GM23338 (cell line): ENCODE measurements at regions not wholly inside any gene's neighbourhood (a gene's known extent, or its start where the extent isn't known, plus 50 kb on each side); places are given as distances from the start of the nearest gene placed in this dataset.

Experiments used
- ATAC-seq: fragments of 200-7000 bp; cut with Tn5 transposase; 3 replicates; pipeline ENCODE4 v1.9.1; 2020
- DNase-seq: peaks from one replicate; pipeline ENCODE4 v3.0.0-alpha.2; 2015; ENCODE audit warnings: low spot score
- H2AFZ ChIP-seq: fragments of 200-600 bp; sonication (generic); 2 replicates; pipeline ENCODE4 v1.8.0; 2016; ENCODE audit warnings: antibody characterized with exemption, mild to moderate bottlenecking, moderate library complexity
- H3F3A ChIP-seq: fragments of 200-600 bp; sonication (generic); replicated peaks from 2 replicates; pipeline ENCODE4 v1.8.0; 2017; ENCODE audit warnings: antibody characterized with exemption, mixed run types, low read depth
- H3K27ac ChIP-seq: fragments of 200-600 bp; sonication (generic); 2 replicates; pipeline ENCODE4 v1.6.1; 2016; ENCODE audit warnings: low read depth
- H3K27me3 ChIP-seq: fragments of 200-600 bp; sonication (generic); 2 replicates; pipeline ENCODE4 v1.8.0; 2016; ENCODE audit warnings: mild to moderate bottlenecking, mixed run types, moderate library complexity; ENCODE audit not compliant: insufficient read depth
- H3K36me3 ChIP-seq: fragments of 200-600 bp; sonication (generic); 2 replicates; pipeline ENCODE4 v1.8.0; 2016; ENCODE audit warnings: mild to moderate bottlenecking; ENCODE audit not compliant: insufficient read depth
- H3K4me1 ChIP-seq: fragments of 200-600 bp; sonication (generic); 2 replicates; pipeline ENCODE4 v1.8.0; 2016; ENCODE audit warnings: mild to moderate bottlenecking, moderate library complexity; ENCODE audit not compliant: insufficient read depth
- H3K4me2 ChIP-seq: fragments of 200-600 bp; sonication (generic); 2 replicates; pipeline ENCODE4 v1.7.1; 2017; ENCODE audit warnings: mixed run types
- H3K4me3 ChIP-seq: fragments of 200-600 bp; sonication (generic); 2 replicates; pipeline ENCODE4 v1.6.1; 2016; ENCODE audit warnings: mixed run types
- H3K79me2 ChIP-seq: fragments of 200-600 bp; sonication (generic); replicated peaks from 2 replicates; pipeline ENCODE4 v1.8.0; 2017; ENCODE audit warnings: mild to moderate bottlenecking; ENCODE audit not compliant: insufficient read depth
- H3K9me2 ChIP-seq: fragments of 200-600 bp; sonication (generic); 2 replicates; pipeline ENCODE4 v1.8.0; 2017; ENCODE audit not compliant: insufficient read depth
- H4K20me1 ChIP-seq: fragments of 200-600 bp; sonication (generic); replicated peaks from 2 replicates; pipeline ENCODE4 v1.8.0; 2017; ENCODE audit warnings: mild to moderate bottlenecking; ENCODE audit not compliant: insufficient read depth
- H3K27ac Mint-ChIP-seq: 2 replicates; pipeline ENCODE4 v1.8.0; 2020; ENCODE audit warnings: inconsistent platforms, mild to moderate bottlenecking, moderate library complexity, mixed read lengths
- H3K27me3 Mint-ChIP-seq: 3 replicates; pipeline ENCODE4 v1.8.0; 2022; ENCODE audit warnings: low read depth, mild to moderate bottlenecking, moderate library complexity, mixed read lengths, inconsistent platforms; ENCODE audit not compliant: insufficient read depth, poor library complexity
- H3K36me3 Mint-ChIP-seq: 3 replicates; pipeline ENCODE4 v1.8.0; 2021; ENCODE audit warnings: low read depth, mild to moderate bottlenecking, inconsistent platforms, moderate library complexity, mixed read lengths
- H3K4me1 Mint-ChIP-seq: 3 replicates; pipeline ENCODE4 v1.8.0; 2020; ENCODE audit warnings: mild to moderate bottlenecking, inconsistent platforms, mixed read lengths
- H3K4me3 Mint-ChIP-seq: 3 replicates; pipeline ENCODE4 v1.8.0; 2021; ENCODE audit warnings: moderate library complexity, mild to moderate bottlenecking, inconsistent platforms, mixed read lengths
- H3K9me3 Mint-ChIP-seq: 3 replicates; pipeline ENCODE4 v1.8.0; 2020; ENCODE audit warnings: moderate library complexity, mild to moderate bottlenecking, inconsistent platforms, mixed read lengths
- CREB1 ChIP-seq: fragments of 250-450 bp; sonication (Bioruptor Pico); IDR thresholded peaks from 2 replicates; pipeline ENCODE4 v1.5.0; 2020; ENCODE audit warnings: low read depth, mild to moderate bottlenecking, moderate library complexity
- EZH2 ChIP-seq: fragments of 200-600 bp; sonication (generic); IDR thresholded peaks from one replicate; pipeline ENCODE4 v1.8.0; 2017; ENCODE audit warnings: antibody characterized with exemption, mild to moderate bottlenecking, low read depth; ENCODE audit not compliant: unreplicated experiment
- EZH2phosphoT487 ChIP-seq: fragments of 200-600 bp; sonication (generic); IDR thresholded peaks from one replicate; pipeline ENCODE4 v1.8.1; 2018; ENCODE audit warnings: antibody characterized with exemption; ENCODE audit not compliant: unreplicated experiment
- JUNB ChIP-seq: IDR thresholded peaks from one replicate; pipeline ENCODE4 v1.6.1; 2016; ENCODE audit warnings: antibody characterized with exemption; ENCODE audit not compliant: unreplicated experiment
- NANOG ChIP-seq: IDR thresholded peaks from 2 replicates; pipeline ENCODE4 v1.6.1; 2016; ENCODE audit warnings: antibody characterized with exemption, borderline replicate concordance
- POLR2AphosphoS5 ChIP-seq: IDR thresholded peaks from 2 replicates; pipeline ENCODE4 v1.6.1; 2016; ENCODE audit warnings: antibody characterized with exemption, low read depth
- STAT1 ChIP-seq: IDR thresholded peaks from one replicate; pipeline ENCODE4 v1.6.1; 2016; ENCODE audit warnings: antibody characterized with exemption; ENCODE audit not compliant: unreplicated experiment
- ZNF114 ChIP-seq: fragments of 250-450 bp; sonication (Bioruptor Pico); IDR thresholded peaks from 2 replicates; pipeline ENCODE4 v1.5.0; 2020; ENCODE audit warnings: mild to moderate bottlenecking, moderate library complexity
- ZNF331 ChIP-seq: fragments of 250-450 bp; sonication (Bioruptor Pico); IDR thresholded peaks from 2 replicates; pipeline ENCODE4 v1.5.0; 2020; ENCODE audit warnings: low read depth, mild to moderate bottlenecking, moderate library complexity
- TF ChIP-seq, protein P1 (sequence below): fragments of 250-450 bp; sonication (Bioruptor Pico); IDR thresholded peaks from 2 replicates; pipeline ENCODE4 v1.5.0; 2020; ENCODE audit warnings: mild to moderate bottlenecking, moderate library complexity
- TF ChIP-seq, protein P2 (sequence below), 2 experiments: fragments of 200-600 bp in 1 of 2; sonication (generic) in 1 of 2; conservative IDR thresholded peaks; 2 replicates each; pipeline versions ENCODE4 v1.5.1 to v1.6.1; 2016 to 2017; ENCODE audit warnings: antibody characterized with exemption in 2 of 2, low read depth in 2 of 2, mild to moderate bottlenecking in 2 of 2, moderate library complexity in 1 of 2
- TF ChIP-seq, protein P3 (sequence below): IDR thresholded peaks from one replicate; pipeline ENCODE4 v1.6.1; 2018; ENCODE audit warnings: antibody characterized with exemption; ENCODE audit not compliant: unreplicated experiment
- TF ChIP-seq, protein P4 (sequence below): IDR thresholded peaks from 2 replicates; pipeline ENCODE4 v1.6.1; 2016; ENCODE audit warnings: antibody characterized with exemption

DNA sequence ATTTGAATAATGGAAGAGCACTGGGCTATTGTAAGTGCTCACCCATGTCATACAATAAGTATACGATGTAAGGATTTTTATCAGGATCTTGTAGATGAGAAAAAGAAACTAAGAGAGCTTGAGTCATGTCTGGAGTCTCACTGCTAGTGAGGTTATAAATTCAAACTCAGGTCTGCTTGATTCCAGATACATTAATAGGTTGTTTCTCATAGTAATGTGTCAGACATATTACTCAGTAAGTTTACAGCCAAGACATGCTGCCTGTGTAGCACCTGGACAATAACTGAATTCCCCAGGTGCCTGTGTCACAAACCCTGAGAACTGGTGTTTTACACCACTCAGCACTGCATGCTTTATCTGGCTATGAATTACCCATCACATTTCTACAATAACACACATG is 216.9 kb upstream of the LRP1B start:
- Histone ChIP-seq H3K27ac (no peak overlapping the region), H2AFZ (no peak overlapping the region), H3K4me3 (no peak overlapping the region), H4K20me1 (no peaks in the 10 kb centered on the region), H3F3A (no peaks in the 10 kb centered on the region), H3K9me2 (no peaks in the 10 kb centered on the region; the same call in 1 of the 2 replicates), H3K79me2 (no peaks in the 10 kb centered on the region), H3K4me1 (no peaks in the 10 kb centered on the region), H3K36me3 (no peaks in the 10 kb centered on the region), H3K27me3 (no peaks in the 10 kb centered on the region), H3K4me2 (no peak overlapping the region)
- H3K4me3 Mint-ChIP-seq: no peak overlapping the region
- DNase-seq (no peak), ATAC-seq (no peak)
- H3K36me3 Mint-ChIP-seq: no peaks in the 10 kb centered on the region
- no peak overlapping the region for H3K27ac Mint-ChIP-seq
- H3K4me1 Mint-ChIP-seq: no peaks in the 10 kb centered on the region
- H3K9me3 Mint-ChIP-seq: no peaks in the 10 kb centered on the region
- peaks cover 1% of the 10 kb centered on the region for H3K27me3 Mint-ChIP-seq
- TF ChIP-seq ZNF331 (CRISPR knock-in tag) (no peak), POLR2AphosphoS5 (no peak), EZH2phosphoT487 (no peak), JUNB (no peak), EZH2 (no peak), STAT1 (no peak), NANOG (no peak), CREB1 (CRISPR knock-in tag) (no peak), ZNF114 (CRISPR knock-in tag) (no peak)
- TF ChIP-seq, protein P1, sequence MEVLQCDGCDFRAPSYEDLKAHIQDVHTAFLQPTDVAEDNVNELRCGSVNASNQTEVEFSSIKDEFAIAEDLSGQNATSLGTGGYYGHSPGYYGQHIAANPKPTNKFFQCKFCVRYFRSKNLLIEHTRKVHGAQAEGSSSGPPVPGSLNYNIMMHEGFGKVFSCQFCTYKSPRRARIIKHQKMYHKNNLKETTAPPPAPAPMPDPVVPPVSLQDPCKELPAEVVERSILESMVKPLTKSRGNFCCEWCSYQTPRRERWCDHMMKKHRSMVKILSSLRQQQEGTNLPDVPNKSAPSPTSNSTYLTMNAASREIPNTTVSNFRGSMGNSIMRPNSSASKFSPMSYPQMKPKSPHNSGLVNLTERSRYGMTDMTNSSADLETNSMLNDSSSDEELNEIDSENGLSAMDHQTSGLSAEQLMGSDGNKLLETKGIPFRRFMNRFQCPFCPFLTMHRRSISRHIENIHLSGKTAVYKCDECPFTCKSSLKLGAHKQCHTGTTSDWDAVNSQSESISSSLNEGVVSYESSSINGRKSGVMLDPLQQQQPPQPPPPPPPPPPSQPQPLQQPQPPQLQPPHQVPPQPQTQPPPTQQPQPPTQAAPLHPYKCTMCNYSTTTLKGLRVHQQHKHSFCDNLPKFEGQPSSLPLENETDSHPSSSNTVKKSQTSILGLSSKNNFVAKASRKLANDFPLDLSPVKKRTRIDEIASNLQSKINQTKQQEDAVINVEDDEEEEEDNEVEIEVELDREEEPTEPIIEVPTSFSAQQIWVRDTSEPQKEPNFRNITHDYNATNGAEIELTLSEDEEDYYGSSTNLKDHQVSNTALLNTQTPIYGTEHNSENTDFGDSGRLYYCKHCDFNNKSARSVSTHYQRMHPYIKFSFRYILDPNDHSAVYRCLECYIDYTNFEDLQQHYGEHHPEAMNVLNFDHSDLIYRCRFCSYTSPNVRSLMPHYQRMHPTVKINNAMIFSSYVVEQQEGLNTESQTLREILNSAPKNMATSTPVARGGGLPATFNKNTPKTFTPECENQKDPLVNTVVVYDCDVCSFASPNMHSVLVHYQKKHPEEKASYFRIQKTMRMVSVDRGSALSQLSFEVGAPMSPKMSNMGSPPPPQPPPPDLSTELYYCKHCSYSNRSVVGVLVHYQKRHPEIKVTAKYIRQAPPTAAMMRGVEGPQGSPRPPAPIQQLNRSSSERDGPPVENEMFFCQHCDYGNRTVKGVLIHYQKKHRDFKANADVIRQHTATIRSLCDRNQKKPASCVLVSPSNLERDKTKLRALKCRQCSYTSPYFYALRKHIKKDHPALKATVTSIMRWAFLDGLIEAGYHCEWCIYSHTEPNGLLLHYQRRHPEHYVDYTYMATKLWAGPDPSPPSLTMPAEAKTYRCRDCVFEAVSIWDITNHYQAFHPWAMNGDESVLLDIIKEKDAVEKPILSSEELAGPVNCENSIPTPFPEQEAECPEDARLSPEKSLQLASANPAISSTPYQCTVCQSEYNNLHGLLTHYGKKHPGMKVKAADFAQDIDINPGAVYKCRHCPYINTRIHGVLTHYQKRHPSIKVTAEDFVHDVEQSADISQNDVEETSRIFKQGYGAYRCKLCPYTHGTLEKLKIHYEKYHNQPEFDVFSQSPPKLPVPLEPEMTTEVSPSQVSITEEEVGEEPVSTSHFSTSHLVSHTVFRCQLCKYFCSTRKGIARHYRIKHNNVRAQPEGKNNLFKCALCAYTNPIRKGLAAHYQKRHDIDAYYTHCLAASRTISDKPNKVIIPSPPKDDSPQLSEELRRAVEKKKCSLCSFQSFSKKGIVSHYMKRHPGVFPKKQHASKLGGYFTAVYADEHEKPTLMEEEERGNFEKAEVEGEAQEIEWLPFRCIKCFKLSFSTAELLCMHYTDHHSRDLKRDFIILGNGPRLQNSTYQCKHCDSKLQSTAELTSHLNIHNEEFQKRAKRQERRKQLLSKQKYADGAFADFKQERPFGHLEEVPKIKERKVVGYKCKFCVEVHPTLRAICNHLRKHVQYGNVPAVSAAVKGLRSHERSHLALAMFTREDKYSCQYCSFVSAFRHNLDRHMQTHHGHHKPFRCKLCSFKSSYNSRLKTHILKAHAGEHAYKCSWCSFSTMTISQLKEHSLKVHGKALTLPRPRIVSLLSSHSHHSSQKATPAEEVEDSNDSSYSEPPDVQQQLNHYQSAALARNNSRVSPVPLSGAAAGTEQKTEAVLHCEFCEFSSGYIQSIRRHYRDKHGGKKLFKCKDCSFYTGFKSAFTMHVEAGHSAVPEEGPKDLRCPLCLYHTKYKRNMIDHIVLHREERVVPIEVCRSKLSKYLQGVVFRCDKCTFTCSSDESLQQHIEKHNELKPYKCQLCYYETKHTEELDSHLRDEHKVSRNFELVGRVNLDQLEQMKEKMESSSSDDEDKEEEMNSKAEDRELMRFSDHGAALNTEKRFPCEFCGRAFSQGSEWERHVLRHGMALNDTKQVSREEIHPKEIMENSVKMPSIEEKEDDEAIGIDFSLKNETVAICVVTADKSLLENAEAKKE: no peak
- TF ChIP-seq, protein P2, sequence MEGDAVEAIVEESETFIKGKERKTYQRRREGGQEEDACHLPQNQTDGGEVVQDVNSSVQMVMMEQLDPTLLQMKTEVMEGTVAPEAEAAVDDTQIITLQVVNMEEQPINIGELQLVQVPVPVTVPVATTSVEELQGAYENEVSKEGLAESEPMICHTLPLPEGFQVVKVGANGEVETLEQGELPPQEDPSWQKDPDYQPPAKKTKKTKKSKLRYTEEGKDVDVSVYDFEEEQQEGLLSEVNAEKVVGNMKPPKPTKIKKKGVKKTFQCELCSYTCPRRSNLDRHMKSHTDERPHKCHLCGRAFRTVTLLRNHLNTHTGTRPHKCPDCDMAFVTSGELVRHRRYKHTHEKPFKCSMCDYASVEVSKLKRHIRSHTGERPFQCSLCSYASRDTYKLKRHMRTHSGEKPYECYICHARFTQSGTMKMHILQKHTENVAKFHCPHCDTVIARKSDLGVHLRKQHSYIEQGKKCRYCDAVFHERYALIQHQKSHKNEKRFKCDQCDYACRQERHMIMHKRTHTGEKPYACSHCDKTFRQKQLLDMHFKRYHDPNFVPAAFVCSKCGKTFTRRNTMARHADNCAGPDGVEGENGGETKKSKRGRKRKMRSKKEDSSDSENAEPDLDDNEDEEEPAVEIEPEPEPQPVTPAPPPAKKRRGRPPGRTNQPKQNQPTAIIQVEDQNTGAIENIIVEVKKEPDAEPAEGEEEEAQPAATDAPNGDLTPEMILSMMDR (conservative IDR thresholded peaks at IDR 0.05; ENCODE audit: low read depth in 2 of 2): no peak
- TF ChIP-seq, protein P3, sequence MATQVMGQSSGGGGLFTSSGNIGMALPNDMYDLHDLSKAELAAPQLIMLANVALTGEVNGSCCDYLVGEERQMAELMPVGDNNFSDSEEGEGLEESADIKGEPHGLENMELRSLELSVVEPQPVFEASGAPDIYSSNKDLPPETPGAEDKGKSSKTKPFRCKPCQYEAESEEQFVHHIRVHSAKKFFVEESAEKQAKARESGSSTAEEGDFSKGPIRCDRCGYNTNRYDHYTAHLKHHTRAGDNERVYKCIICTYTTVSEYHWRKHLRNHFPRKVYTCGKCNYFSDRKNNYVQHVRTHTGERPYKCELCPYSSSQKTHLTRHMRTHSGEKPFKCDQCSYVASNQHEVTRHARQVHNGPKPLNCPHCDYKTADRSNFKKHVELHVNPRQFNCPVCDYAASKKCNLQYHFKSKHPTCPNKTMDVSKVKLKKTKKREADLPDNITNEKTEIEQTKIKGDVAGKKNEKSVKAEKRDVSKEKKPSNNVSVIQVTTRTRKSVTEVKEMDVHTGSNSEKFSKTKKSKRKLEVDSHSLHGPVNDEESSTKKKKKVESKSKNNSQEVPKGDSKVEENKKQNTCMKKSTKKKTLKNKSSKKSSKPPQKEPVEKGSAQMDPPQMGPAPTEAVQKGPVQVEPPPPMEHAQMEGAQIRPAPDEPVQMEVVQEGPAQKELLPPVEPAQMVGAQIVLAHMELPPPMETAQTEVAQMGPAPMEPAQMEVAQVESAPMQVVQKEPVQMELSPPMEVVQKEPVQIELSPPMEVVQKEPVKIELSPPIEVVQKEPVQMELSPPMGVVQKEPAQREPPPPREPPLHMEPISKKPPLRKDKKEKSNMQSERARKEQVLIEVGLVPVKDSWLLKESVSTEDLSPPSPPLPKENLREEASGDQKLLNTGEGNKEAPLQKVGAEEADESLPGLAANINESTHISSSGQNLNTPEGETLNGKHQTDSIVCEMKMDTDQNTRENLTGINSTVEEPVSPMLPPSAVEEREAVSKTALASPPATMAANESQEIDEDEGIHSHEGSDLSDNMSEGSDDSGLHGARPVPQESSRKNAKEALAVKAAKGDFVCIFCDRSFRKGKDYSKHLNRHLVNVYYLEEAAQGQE: no peak
- TF ChIP-seq, protein P4, sequence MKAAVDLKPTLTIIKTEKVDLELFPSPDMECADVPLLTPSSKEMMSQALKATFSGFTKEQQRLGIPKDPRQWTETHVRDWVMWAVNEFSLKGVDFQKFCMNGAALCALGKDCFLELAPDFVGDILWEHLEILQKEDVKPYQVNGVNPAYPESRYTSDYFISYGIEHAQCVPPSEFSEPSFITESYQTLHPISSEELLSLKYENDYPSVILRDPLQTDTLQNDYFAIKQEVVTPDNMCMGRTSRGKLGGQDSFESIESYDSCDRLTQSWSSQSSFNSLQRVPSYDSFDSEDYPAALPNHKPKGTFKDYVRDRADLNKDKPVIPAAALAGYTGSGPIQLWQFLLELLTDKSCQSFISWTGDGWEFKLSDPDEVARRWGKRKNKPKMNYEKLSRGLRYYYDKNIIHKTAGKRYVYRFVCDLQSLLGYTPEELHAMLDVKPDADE: no peak
